HK-2 (cell line): ENCODE measurements at regions not wholly inside any gene's neighbourhood (a gene's known extent, or its start where the extent isn't known, plus 50 kb on each side); places are given as distances from the start of the nearest gene placed in this dataset.
"Not testable (repeated sequence)": the region's sequence is repeated elsewhere in the genome, so short reads cannot be mapped to it uniquely, and the experiment has no call there.

Experiments used
- DNase-seq: peaks from one replicate; pipeline ENCODE4 v3.0.0-alpha.2; 2018; ENCODE audit not compliant: unreplicated experiment

DNA sequence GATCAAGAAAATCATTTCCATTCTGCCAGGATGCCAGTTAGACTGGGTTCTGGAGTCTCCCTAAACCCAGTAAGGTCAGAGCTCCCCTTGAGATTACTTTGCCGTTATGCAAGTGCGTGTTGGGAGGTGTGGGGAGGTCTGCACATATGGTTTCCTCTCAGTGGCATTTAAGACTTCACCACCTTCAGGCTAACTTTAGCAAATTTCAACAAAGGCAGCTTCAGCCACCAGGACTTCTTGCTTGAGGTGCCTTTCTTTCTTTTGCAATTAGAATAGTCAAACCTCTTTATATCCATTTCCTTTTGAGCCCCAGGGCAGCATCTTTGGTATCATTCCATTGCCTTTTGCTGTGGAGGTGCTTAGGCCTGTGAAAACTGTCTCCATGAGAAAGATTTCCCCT is 117.2 kb upstream of the CCND2 start:
- DNase-seq, result no peak

DNA sequence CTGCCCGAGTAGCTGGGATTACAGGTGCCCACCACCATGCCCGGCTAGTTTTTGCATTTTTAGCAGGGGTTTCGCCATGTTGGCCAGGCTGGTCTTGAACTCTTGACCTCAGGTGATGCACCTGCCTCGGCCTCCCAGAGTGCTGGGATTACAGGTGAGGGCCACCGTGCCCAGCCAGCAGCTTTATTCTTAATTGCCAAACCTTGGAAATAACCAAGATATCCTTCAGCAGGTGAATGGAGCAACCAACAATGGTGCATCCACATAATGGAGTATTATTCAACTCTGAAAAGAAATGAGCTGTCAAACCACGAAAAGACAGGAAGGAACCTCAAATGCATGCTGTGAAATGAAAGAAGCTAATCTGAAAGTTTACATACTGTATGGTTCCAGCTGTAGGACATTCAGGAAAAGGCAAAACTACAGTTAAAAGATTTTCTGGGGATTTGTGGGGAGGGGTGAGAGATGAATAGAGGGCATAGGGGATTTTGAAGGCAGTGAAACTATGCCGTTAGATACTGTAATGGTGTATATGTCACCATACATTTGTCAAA is 118.8 kb upstream of the CCND2 start:
- no peak for DNase-seq

DNA sequence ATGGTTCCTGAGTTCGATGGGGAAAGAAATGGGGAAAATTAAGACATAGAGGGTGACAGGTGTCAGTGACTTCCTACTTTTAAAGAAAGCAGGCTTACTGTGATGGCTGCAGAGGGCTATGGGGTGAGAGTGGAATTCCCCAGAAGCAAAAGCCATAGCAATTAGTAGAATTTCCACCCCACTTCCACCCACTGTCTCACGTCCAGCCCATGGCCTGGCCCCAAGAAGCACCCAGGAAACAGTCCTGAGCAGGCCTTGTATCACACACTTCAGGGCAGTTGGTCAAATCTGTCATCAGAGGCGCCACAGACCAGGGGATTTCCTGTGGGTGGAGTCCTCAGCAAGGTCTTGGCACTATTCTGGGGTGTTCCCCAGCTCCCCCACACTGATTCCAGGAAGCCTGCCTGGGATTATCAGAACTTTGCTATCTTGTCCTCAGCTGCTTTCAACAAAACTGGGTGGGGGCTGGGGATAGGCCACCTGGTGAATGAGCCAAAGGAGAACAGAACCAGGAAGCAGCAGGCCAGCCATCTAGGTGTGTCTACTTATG is 120.1 kb upstream of the CCND2 start:
- DNase-seq, result peak; percentile 6

DNA sequence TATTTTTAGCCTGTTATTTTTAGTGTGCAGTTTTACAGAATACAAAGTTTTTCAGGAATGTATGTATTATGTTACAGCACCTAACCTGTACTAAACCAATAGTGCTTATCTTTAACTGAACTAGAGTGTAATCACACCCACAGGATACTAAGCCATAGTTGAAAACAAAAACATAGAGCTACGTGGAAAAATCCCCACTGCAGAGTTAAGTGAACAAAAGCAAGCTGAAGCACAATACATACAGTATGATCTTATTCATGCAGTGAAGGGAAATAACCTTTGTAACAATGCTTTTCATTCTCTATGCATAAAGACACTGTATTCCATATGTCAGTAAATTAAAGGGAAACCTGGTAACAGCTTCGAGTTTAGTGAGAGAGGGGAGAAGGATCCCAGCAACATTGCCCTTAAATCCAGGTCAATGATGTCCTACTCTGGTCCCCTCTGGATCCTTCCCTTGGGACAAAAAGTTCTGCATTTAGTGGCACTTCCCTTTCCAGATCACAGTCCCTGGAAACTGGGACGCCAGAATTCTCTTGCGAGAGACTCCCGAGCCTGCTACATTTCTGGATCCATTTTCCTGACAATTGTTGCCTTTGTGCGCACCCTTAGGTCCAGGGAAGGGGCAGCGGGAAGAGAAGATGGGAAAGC is 121.3 kb upstream of the CCND2 start:
- DNase-seq, result no peak

DNA sequence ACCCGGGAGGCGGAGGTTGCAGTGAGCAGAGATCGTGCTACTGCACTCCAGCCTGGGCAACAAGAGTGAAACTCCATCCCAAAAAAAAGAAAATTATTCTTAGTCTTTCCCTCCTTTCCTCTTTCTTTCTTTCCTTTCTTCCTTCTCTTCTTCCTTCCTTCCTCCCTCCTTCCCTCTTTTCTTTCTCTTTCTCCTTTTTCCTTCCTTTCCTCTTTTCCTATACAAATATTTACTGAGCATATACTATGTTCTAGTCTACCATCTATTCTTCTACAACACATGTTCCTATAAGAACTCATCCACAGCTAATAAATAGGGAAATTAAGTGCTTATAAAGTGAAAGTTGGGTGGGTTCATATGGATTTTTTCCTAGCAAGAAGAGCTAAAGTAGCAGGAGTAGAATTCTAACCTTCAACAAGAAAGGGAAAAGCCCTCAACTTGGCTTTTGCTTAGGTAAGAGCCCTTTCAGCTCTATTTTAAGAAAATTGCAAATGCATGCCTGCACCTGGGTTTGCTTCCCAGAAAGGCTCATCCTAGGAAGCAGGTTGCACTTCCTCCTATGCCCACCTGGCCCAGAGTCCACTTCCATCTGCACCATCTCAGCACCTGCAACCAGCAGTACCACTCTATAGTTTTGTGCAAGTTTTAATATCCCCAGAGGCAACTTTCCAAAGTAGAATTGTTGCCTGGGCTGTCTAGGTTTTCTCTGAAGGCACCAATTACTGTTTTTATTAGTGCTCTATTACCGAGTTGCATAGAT is 122.0 kb upstream of the CCND2 start:
- no peak for DNase-seq

DNA sequence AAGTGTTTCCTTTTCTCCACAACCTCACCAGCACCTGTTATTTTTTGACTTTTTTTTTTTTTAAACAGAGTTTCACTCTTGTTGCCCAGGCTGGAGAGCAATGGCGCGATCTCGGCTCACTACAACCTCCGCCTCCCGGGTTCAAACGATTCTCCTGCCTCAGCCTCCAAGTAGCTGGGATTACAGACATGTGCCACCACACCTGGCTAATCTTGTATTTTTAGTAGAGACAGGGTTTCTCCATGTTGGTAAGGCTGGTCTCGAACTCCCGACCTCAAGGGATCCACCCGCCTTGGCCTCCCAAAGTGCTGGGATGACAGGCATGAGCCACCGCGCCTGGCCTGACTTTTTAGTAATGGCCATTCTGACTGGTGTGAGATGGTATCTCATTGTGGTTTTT is 123.2 kb upstream of the CCND2 start:
- not testable (repeated sequence) for DNase-seq

DNA sequence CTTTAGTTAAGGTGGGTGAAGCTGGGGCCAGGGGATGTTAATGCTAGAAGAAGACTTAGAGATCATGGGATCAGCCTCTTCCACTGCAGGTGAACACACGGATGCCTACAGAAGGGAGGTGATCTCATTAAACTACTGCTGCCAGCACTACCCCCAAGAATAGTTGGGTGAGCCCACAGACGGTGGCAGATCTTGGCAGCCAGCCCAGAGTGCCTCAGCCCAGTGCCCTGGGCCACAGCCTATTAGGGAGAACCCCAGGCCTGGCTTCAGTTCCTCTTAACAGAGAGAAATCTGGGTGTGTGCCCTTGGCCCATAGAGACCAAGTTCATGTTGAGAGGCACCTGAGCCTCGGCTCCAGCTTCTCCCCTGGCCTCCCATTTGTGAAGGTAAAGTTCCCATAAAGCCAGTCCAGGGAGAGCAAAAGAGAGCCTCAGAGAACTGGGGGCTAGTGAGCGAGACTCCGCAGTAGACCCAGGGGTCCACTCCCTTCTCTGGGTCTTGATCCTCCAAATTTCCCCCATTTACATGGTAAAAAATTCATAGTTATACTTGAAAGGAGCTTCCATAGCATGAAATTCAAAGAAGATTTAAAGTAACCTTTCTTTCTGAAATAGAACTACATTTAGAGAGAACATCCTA is 125.0 kb upstream of the CCND2 start:
- DNase-seq, result no peak

DNA sequence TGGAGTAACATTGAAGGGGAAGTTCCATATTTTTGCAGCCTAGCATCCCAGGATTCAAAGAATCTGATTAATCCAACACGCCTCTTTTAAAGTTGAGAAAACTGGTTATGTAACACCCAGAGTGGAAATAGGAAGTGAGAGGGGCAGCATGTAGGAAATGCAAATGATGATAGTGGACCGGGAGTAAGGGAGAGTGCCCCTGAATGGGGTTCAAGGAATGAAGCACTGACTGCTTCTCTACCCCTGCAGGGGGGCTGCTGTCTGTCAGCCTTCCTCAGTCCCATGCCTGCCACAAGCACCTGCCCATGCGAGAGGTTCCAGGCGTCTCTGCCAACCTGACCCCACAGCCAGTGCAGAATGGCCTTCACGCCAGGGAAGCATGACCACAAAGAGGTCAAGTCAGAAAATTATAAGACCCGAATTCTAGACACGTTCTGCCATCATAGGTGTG is 126.5 kb upstream of the CCND2 start:
- DNase-seq, result no peak

DNA sequence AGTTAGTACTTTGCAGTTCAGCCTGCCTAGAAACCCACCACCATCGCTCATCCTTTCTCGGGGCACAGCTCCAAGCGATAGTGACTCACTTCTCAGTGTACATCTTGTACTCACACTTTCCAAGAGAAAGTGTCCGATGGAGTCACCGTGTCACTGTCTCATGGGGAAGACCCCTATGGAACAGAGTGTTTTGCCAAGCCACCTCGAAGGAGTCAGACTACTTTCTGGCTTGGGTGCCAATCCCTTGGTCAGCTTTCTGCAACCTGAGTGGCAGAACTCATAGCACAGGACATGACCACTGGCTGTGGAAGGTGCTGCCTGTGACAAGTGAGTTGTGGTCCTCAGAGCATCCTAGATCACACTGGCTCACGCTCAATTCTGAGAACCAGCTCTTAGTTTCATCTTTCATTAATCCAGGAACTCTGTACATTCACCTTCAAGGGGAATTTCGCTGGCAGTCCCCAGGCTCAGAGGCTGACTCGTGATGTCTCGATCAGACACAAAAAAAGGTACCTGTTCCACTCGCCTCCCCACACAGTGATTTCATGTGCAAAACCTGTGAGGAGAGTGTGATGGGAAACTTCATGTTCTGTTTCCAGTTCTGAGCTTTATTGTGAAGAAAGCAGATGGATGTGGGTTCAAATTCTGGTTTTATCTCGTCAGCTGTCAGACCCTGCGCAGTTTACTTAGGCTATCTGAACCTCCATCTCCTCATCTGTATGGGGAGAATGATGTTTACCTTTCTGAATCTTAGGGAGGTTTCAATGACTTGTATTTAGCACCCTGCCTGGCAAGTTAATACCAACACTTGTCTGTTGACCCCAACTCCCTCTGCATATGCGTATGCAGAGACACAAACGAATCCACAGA is 127.3 kb upstream of the CCND2 start:
- DNase-seq, result no peak

DNA sequence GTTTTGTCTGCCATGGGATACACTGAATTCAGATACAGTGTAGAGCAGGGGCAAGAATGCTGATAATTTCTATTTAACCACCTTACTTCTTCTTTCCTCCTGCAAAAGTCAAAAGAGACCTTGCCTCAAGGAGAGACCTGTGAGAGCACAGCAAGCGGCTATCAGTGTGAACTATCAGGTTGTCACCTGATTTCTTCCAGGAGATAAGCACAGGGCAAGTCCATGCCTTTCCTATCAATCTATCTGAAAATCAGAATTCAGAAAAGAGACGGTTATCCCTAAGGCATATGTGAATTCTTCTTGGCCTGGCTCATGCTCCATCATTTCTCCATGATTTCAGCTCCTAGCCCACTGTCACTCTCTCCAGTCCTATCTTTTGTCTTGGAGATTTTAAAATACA is 128.9 kb upstream of the CCND2 start:
- no peak for DNase-seq

DNA sequence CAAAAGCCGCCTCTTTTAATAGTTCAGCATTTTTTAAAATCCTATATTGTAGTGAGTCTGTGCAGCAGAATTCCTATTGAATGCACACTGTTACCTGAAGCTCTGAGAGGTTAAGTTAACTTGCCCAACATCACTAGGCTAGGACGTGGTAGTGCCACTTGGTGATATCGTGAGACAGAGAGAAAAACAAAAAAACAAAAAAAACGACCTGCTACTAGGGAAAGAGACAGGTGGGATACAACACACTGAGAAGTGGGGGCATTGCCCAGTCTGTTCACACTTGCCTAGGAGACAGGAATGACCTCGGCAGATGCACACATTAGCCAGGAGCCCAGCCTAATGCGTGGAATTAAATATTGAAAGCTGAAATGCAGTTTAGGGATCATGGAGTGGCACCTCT is 129.7 kb upstream of the CCND2 start:
- no peak for DNase-seq

DNA sequence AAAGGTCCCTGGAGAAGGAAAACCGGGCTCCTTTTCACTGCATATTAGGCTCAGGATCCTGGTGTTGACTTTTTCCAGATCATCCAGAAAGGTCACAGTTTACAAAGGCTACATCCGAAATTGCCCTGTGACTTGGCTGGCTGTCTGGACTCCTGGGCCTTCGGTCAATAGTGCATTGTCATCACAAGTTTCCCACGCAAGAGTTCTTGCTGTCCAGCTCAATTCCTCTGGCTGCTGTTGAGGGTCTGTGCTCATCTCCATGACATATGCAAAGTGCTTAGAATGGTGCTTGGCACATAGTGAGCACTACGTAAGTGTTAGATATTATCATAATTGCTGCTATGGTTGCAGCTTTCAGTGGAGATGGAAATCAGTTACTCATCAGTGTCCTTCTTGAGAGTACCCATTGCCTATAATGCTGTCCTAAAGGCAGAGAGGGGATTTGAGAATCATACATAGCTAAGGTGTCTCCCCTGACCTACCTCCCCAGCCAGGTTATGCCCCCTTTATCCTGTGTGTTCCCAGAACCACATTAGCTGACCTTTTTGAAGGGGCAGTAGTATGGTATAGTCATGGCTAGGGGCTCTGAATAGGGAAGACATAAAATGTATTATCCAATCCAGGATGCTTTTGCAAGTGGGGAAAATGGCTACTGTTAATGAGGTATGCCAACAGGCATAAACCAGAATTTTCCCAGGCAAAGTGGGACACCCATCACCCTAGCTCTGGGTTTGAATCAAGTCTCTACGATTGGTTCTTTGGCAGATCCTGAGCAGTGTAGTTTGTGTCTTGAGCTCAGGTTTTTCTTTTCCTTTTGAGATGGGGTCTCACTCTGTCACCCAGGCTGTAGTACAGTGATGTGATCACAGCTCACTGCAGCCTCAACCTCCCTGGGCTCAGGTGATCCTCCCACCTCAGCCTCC is 132.0 kb upstream of the CCND2 start:
- no peak for DNase-seq

DNA sequence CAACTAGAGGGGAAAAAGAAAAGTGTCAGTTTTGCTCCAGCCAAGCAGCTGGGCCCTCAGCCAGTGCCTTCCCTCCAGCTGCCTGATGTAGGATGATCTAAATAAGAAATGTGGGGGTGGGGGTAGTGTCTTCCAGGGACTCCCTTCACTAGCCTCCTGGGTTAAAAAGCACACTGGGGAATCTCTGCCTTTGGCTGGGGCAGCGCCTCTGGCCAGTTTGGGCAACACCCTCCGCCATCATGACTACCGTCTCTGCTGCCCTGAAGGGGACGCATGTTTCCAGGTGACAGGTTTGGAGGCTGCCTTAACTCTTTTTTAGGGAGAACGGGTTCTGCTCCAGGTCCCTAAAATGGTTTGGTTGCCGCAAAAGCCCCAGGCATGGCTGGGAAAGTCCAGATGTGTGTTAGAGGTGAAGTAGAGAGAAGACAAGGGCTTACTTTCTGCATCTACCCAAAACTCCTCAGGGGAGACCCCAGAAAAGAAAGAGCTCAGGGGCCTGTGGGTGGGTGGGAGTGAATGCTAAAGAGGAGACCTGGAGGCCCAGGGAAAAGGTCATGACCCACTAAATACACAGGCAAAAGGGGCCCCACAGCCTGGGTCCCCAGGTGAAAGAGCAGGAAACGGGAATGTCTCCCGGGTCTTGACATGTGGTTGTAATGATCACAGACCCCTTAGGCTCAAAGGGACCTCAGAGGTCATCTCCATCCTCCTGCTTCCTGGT is 132.8 kb upstream of the CCND2 start:
- no peak for DNase-seq

DNA sequence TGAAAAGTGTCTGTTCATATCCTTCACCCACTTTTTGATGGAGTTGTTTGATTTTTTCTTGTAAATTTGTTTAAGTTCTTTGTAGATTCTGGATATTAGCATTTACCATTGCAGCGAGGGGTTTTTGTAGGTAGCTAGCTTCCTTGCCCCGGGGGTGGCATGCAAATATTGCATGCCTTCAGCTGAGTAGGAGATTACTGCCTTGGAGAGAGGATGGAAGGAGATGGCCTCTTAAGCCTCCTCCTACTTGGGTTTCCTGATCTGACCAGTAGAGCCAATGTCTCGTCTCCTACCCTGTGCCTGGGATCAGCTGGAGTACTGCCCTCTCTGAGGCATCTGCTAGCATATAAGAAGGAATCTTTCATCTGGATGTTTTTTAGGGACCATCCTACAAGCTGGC is 134.4 kb upstream of the CCND2 start:
- DNase-seq, result no peak

DNA sequence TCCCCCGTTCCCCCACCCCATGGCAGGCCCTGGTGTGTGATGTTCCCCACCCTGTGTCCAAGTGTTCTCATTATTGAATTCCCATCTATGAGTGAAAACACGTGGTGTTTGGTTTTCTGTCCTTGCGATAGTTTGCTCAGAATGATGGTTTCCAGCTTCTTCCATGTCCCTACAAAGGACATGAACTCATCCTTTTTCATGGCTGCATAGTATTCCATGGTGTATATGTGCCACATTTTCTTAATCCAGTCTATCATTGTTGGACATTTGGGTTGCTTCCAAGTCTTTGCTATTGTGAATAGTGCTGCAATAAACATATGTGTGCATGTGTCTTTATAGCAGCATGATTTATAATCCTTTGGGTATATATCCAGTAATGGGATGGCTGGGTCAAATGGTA is 135.0 kb upstream of the CCND2 start:
- DNase-seq, result not testable (repeated sequence)

DNA sequence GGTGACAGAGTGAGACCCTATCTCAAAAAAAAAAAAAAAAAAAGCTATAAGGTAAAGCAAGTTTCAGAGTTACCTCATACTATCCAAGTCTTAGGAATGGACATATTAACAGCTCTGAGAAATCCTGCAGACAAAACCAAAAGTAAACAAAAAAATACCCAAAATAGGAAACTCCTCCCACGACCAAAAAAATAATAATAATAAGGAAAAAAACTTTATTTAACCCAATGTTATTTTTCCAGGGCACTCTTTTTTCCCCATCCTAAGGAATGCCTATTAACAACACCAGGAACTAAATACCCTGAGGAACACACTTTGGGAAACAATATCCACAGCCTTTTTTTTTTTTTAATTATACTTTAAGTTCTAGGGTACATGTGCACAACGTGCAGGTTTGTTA is 135.5 kb upstream of the CCND2 start:
- no peak for DNase-seq

DNA sequence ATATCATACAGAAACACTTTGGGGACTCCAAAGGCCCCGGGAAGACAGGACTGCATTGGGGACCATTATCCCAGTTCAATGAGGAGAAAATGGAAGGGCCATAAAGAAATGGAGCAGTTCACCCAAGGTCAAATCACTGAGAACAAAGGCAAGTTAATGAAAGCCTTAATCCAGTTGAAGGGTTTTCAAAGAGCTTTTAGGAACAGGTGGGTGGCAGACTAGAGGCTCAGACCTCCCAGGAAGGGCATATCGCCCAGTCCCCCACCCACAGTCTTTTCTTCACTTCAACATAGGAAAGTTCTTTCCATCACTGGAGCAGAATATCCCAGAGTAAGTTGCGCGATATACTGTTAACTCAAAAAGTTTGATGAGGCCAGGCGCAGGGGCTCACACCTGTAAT is 136.1 kb upstream of the CCND2 start:
- DNase-seq, result no peak

DNA sequence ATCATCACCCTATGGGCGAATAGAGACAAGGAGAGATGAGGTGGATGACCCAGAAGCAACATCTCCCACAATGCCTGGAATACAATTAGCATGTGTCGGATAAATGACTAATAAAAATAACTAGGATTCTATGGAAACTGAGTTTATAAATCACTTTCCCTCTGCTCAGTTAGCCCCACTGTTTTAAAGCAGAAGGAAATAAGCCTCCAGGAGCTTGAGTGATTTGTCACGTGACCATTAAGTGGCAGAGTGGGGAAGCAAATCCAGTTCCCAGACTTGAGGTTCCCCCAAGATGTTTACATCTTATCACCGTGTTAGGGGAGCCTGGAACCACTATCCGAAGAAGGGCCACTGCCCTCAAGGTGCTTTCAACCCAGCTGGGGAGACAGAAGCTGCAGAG is 136.5 kb upstream of the CCND2 start:
- DNase-seq, result no peak

DNA sequence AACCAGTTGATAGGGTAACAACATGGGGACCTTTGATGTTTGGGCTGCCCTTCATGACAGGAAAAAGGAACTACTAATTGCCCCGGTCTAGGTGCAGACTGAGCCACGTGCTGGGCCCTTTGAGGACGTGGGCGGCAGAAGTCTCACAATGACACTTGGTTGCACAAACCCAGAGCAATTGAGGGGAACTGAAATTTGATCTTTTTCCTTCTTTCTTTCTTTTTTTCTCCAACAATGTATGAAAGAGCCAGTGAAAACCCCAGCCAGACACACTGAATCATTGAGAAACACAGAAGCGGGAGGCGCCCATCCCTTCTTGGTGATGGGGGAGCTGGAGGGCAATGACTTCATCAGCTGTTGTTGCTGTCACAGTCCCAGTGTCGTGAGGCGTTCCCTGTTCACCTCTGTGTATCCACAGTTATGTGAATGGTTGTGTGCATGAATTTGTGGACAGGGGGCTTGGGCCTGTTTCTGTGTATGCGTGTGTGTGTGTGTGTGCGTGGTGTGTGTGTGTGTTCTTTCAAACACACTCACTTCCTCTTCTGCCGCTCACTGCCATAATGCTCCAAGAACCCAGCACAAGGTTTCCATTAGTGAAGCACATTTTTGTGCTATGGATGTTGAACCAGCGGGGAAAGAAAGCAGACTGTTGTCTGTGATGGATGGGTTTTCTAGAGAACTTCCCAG is 137.5 kb upstream of the CCND2 start:
- no peak for DNase-seq
